A549 (cell line): ENCODE measurements at regions not wholly inside any gene's neighbourhood (a gene's known extent, or its start where the extent isn't known, plus 50 kb on each side); places are given as distances from the start of the nearest gene placed in this dataset.

ENCODE experiments used
- CBX2 ChIP-seq: fragments of 200-600 bp; sonication (generic); IDR thresholded peaks from 2 replicates; pipeline ENCODE4 v1.6.1; 2016; ENCODE audit warnings: low read depth, mild to moderate bottlenecking, borderline replicate concordance
- ELK1 ChIP-seq: fragments of 150-350 bp; IDR thresholded peaks from 2 replicates; pipeline ENCODE4 v1.6.1; 2014; ENCODE audit warnings: low read depth, mild to moderate bottlenecking, low read length
- HOXA7 ChIP-seq: fragments of 250-450 bp; sonication (Bioruptor Pico); IDR thresholded peaks from 2 replicates; pipeline ENCODE4 v1.5.0; 2020; ENCODE audit warnings: mild to moderate bottlenecking, moderate library complexity
- MAFK ChIP-seq: fragments of 450-650 bp; IDR thresholded peaks from 2 replicates; pipeline ENCODE4 v1.6.1; 2014; ENCODE audit not compliant: partially characterized antibody
- MYC ChIP-seq: IDR thresholded peaks from 2 replicates; pipeline ENCODE4 v1.6.1; 2012; ENCODE audit warnings: mild to moderate bottlenecking, inconsistent platforms, low read length, improper control_type of control experiment, borderline replicate concordance
- RFX5 ChIP-seq: fragments of 450-650 bp; IDR thresholded peaks from 2 replicates; pipeline ENCODE4 v1.7.1; 2014; ENCODE audit warnings: antibody characterized with exemption, mild to moderate bottlenecking, moderate library complexity
- TF ChIP-seq, protein P1 (sequence below): fragments of >200 bp; sonication (Bioruptor Twin); formaldehyde crosslinking; IDR thresholded peaks from 3 replicates; pipeline ENCODE4 v1.5.1; 2016

- TF ChIP-seq, protein P1, sequence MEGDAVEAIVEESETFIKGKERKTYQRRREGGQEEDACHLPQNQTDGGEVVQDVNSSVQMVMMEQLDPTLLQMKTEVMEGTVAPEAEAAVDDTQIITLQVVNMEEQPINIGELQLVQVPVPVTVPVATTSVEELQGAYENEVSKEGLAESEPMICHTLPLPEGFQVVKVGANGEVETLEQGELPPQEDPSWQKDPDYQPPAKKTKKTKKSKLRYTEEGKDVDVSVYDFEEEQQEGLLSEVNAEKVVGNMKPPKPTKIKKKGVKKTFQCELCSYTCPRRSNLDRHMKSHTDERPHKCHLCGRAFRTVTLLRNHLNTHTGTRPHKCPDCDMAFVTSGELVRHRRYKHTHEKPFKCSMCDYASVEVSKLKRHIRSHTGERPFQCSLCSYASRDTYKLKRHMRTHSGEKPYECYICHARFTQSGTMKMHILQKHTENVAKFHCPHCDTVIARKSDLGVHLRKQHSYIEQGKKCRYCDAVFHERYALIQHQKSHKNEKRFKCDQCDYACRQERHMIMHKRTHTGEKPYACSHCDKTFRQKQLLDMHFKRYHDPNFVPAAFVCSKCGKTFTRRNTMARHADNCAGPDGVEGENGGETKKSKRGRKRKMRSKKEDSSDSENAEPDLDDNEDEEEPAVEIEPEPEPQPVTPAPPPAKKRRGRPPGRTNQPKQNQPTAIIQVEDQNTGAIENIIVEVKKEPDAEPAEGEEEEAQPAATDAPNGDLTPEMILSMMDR, result no peak
- no peak for TF ChIP-seq MYC
- no peak for TF ChIP-seq HOXA7 (CRISPR knock-in tag)
- TF ChIP-seq ELK1, result no peak
- TF ChIP-seq RFX5, result no peak
- TF ChIP-seq MAFK, result no peak
- TF ChIP-seq CBX2, result no peak
Observed at GRCh38 chr2:239596253-239596652, 195.4 kb upstream of the HDAC4 start.
